Lower leg skin (tissue), 3 donors: ENCODE measurements at regions not wholly inside any gene's neighbourhood (a gene's known extent, or its start where the extent isn't known, plus 50 kb on each side); places are given as distances from the start of the nearest gene placed in this dataset.

Experiments
- CTCF ChIP-seq, 3 donors: fragments of 450-650 bp; IDR thresholded peaks; one replicate each; pipeline ENCODE4 v1.5.1; 2016; ENCODE audit warnings: antibody characterized with exemption in 3 of 3, mild to moderate bottlenecking in 3 of 3, moderate library complexity in 2 of 3
- POLR2A ChIP-seq, 2 donors: fragments of 450-650 bp; IDR thresholded peaks; one replicate each; pipeline ENCODE4 v1.6.1; 2016 to 2017; ENCODE audit warnings: antibody characterized with exemption in 2 of 2, mild to moderate bottlenecking in 1 of 2, moderate library complexity in 1 of 2

DNA sequence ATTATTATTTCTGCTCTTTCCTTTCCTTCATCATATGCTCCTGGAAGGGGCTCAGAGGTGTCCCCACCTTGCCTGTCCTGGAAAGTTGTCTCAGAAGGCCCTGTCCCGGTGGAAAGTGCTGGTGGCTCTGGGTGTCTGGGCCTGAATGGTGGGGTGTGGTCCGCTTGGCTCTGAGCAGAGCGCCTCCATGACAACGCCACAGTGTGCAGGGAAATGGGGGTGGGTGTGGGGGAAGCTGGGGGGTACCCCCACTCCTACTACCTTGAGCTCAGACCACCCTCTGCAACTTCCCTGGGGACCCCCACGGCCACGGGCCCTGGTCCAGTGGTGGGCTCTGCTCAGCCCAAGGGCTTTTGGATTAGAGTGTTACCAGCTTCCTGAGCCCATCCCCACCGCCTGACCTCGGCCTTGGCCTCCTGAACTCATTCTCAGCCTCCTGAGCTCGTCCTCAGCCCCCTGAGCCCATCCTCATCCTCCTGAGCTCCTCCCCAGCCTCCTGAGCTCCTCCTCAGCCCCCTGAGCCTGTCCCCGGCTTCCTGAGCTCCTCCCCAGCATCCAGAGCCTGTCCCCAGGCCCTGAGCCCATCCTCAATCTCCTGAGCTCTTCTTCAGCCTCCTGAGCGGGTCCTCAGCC lies 106.4 kb upstream of the FAM20C start:
- TF ChIP-seq CTCF (IDR thresholded peaks at IDR 0.05) (no peak), POLR2A (IDR thresholded peaks at IDR 0.05) (no peak)
